Loucy (cell line): ENCODE measurements at regions not wholly inside any gene's neighbourhood (a gene's known extent, or its start where the extent isn't known, plus 50 kb on each side); places are given as distances from the start of the nearest gene placed in this dataset.

ENCODE experiments used
- EZH2phosphoT487 ChIP-seq: fragments of 200-600 bp; IDR thresholded peaks from 2 replicates; pipeline ENCODE4 v1.6.1; 2018; ENCODE audit warnings: antibody characterized with exemption, mild to moderate bottlenecking, moderate library complexity, borderline replicate concordance
- TF ChIP-seq, protein P1 (sequence below): fragments of 200-600 bp; sonication (generic); conservative IDR thresholded peaks from 2 replicates; pipeline ENCODE4 v1.5.1; 2014; ENCODE audit warnings: mild to moderate bottlenecking, antibody characterized with exemption, low read length

DNA sequence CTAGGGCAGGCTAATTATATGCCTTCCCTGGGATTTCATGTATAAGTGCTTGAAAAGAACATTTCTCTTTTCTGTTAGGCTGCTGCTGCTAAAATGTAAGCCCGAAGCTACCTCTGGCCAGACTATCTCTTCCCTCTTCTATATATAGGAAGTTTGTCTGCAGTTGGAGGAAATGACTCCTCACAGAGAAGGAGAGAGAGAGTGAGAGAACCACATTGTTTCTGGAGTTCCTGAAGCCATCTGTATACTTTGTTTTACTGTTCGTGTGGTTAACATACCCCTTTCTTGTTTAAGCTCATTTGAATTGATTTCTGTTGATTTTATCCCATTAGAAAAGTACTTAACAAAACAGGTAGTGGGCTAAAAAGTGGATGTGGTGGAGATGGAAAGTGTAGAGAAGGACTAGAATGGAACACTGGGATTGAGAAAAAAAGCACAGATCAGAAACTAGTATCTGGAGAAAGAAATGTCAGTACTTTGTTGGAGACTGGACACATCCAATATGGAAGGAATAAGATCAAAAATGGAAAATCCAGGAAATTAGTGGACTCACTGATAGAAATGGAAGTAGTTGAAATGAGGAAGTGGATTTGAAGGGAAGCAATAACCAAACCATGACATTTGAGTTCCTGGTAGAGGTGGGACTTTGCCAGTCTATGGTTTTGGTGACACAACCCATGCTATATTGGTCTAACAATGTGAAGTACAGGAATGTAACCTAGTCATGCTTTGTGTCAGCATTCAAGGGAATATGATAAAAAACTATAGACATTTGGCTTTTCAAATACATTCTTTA, 112.6 kb downstream of the TMA16 start:
- TF ChIP-seq, protein P1, sequence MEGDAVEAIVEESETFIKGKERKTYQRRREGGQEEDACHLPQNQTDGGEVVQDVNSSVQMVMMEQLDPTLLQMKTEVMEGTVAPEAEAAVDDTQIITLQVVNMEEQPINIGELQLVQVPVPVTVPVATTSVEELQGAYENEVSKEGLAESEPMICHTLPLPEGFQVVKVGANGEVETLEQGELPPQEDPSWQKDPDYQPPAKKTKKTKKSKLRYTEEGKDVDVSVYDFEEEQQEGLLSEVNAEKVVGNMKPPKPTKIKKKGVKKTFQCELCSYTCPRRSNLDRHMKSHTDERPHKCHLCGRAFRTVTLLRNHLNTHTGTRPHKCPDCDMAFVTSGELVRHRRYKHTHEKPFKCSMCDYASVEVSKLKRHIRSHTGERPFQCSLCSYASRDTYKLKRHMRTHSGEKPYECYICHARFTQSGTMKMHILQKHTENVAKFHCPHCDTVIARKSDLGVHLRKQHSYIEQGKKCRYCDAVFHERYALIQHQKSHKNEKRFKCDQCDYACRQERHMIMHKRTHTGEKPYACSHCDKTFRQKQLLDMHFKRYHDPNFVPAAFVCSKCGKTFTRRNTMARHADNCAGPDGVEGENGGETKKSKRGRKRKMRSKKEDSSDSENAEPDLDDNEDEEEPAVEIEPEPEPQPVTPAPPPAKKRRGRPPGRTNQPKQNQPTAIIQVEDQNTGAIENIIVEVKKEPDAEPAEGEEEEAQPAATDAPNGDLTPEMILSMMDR: no peak
- TF ChIP-seq EZH2phosphoT487: no peak
